ENCODE measurements at regions not wholly inside any gene's neighbourhood (a gene's known extent, or its start where the extent isn't known, plus 50 kb on each side); places are given as distances from the start of the nearest gene placed in this dataset.

DNA sequence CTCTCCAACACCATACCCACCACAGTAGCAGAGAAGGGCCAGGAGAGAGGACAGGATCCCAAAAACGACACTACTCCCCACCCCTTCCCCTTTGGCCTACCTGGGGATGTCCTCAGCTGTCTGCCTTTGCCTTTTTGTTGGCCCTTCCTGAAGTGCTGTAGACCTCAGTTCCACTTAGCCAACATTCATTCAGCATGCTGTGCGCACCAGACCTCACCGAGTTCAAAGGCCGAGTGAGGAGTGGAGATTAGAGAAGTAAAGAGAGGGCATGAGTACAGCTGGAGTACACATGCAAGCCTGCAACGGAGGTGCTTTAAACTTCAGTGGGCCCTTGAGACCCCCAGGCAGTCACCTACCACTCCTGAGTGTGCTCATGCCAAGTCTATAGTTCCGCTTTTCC lies 99.0 kb downstream of the TEX26 start:
- DNase-seq, result no peak
- H3K36me3 ChIP-seq, result no peaks in the 10 kb centered on the region
- H3K9me3 ChIP-seq, result no peaks in the 10 kb centered on the region
- H3K4me1 ChIP-seq, result peaks cover 0 to 11% (median 8%) of the 10 kb centered on the region in 4 donors
- H3K4me3 ChIP-seq, result no peak overlapping the region
- intact Hi-C loops (cut with DNase I), result no loop called here
- no peak overlapping the region for H3K27ac ChIP-seq
- WGBS, 2 donors, result 82 to 85% methylated on average over 6 of the region's 6 CpGs
- H3K27me3 ChIP-seq, result no peaks in the 10 kb centered on the region
- TF ChIP-seq EP300 (IDR thresholded peaks at IDR 0.05) (no peak), POLR2AphosphoS5 (IDR thresholded peaks at IDR 0.05) (no peak), POLR2A (IDR thresholded peaks at IDR 0.05) (no peak)
- TF ChIP-seq, protein P1, sequence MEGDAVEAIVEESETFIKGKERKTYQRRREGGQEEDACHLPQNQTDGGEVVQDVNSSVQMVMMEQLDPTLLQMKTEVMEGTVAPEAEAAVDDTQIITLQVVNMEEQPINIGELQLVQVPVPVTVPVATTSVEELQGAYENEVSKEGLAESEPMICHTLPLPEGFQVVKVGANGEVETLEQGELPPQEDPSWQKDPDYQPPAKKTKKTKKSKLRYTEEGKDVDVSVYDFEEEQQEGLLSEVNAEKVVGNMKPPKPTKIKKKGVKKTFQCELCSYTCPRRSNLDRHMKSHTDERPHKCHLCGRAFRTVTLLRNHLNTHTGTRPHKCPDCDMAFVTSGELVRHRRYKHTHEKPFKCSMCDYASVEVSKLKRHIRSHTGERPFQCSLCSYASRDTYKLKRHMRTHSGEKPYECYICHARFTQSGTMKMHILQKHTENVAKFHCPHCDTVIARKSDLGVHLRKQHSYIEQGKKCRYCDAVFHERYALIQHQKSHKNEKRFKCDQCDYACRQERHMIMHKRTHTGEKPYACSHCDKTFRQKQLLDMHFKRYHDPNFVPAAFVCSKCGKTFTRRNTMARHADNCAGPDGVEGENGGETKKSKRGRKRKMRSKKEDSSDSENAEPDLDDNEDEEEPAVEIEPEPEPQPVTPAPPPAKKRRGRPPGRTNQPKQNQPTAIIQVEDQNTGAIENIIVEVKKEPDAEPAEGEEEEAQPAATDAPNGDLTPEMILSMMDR (IDR thresholded peaks at IDR 0.05), result no peak

DNA sequence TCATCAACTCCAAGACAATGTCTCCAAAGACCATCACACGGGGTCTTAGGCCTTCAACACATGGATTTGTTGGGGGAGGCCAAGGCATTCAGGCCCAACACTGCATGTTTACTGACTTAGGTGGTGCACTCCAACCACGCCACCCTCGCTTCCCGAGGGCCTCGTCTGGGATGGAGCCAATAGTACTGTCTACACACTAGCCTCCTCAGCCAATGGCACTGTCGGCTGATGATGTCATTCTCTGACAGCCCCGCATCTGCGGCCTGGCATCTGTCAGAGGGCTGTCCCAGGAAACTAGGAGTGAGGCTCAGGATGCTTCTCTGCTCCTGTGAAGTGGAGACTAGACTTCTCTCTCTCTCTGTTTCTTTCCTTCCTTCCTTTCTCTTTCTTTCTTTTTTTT lies 96.6 kb downstream of the TEX26 start:
- Histone ChIP-seq H3K27ac (no peak overlapping the region), H3K9me3 (no peaks in the 10 kb centered on the region), H3K27me3 (no peaks in the 10 kb centered on the region), H3K4me1 (no peaks in the 10 kb centered on the region), H3K36me3 (no peaks in the 10 kb centered on the region), H3K4me3 (no peak overlapping the region)
- 87 to 91% methylated on average over 8 of the region's 8 CpGs for WGBS, 2 donors
- DNase-seq, result no peak
- TF ChIP-seq, protein P1 (IDR thresholded peaks at IDR 0.05), result no peak
- TF ChIP-seq EP300 (IDR thresholded peaks at IDR 0.05), result no peak
- TF ChIP-seq POLR2AphosphoS5 (IDR thresholded peaks at IDR 0.05), result no peak
- no peak for TF ChIP-seq POLR2A (IDR thresholded peaks at IDR 0.05)
- intact Hi-C loops (cut with DNase I), result no loop called here

DNA sequence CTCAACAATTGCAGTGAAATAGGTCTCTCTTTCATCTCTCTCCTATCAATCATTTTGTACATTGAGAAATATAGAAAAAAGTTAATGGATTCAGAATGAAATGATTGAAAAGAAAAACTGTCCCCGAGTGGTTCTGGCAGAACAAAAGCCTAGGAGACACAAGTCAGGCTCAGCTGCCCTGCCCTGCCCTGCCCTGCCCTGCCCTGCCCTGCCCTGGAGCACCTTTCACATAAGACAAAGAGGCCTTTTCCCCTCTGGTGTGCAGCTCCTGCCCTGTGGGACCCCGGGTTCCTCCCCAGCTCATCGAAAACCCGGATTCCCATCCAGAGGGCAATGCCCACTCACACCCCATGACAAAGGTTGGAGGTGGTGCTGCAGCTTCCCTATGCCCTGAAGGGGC lies 94.7 kb downstream of the TEX26 start:
- no peaks in the 10 kb centered on the region for H3K36me3 ChIP-seq
- H3K27ac ChIP-seq, result no peak overlapping the region
- no peaks in the 10 kb centered on the region for H3K4me1 ChIP-seq
- TF ChIP-seq POLR2A (IDR thresholded peaks at IDR 0.05), result no peak
- no peak for TF ChIP-seq EP300 (IDR thresholded peaks at IDR 0.05)
- no peak for TF ChIP-seq POLR2AphosphoS5 (IDR thresholded peaks at IDR 0.05)
- TF ChIP-seq, protein P1 (IDR thresholded peaks at IDR 0.05), result no peak
- DNase-seq, result no peak
- no peaks in the 10 kb centered on the region for H3K27me3 ChIP-seq
- no peaks in the 10 kb centered on the region for H3K9me3 ChIP-seq
- intact Hi-C loops (cut with DNase I), result no loop called here
- WGBS, 2 donors, result 23 to 73% methylated on average over 4 of the region's 4 CpGs
- no peak overlapping the region for H3K4me3 ChIP-seq
